Activated CD4-positive, alpha-beta T cell treated with anti-CD3 and anti-CD28 coated beads, Interleukin-2, amount 10 ng/mL, durations not matched to agents 7 days and 5 days (primary cell): ENCODE measurements at regions not wholly inside any gene's neighbourhood (a gene's known extent, or its start where the extent isn't known, plus 50 kb on each side); places are given as distances from the start of the nearest gene placed in this dataset.
"Not testable (repeated sequence)": the region's sequence is repeated elsewhere in the genome, so short reads cannot be mapped to it uniquely, and the experiment has no call there.

Source experiments
- CTCF ChIA-PET: fragments of 350-600 bp; sonication (Branson Sonifier 250); formaldehyde crosslinking; loops from one replicate; lab custom pipeline; 2021; ENCODE audit warnings: antibody characterized with exemption; lab: Charles Lee
- POLR2A ChIA-PET: fragments of 350-600 bp; sonication (Branson Sonifier 250); formaldehyde crosslinking; loops from one replicate; lab custom pipeline; 2021; ENCODE audit warnings: antibody characterized with exemption; lab: Charles Lee
- DNase-seq: peaks from one replicate; pipeline ENCODE4 v3.0.0-alpha.2; 2020
- H3K27ac Mint-ChIP-seq: one replicate; pipeline ENCODE4 v1.8.0; 2021; ENCODE audit warnings: mild to moderate bottlenecking, moderate library complexity, mixed read lengths
- H3K27me3 Mint-ChIP-seq: one replicate; pipeline ENCODE4 v1.8.0; 2021; ENCODE audit warnings: mixed read lengths
- H3K36me3 Mint-ChIP-seq: one replicate; pipeline ENCODE4 v1.8.0; 2021; ENCODE audit warnings: low read depth, mixed read lengths
- H3K4me1 Mint-ChIP-seq: one replicate; pipeline ENCODE4 v1.8.0; 2021; ENCODE audit warnings: mixed read lengths
- H3K4me3 Mint-ChIP-seq: one replicate; pipeline ENCODE4 v1.8.0; 2021; ENCODE audit warnings: mild to moderate bottlenecking, moderate library complexity, mixed read lengths
- H3K9me3 Mint-ChIP-seq: one replicate; pipeline ENCODE4 v1.8.0; 2021; ENCODE audit warnings: mixed read lengths

DNA sequence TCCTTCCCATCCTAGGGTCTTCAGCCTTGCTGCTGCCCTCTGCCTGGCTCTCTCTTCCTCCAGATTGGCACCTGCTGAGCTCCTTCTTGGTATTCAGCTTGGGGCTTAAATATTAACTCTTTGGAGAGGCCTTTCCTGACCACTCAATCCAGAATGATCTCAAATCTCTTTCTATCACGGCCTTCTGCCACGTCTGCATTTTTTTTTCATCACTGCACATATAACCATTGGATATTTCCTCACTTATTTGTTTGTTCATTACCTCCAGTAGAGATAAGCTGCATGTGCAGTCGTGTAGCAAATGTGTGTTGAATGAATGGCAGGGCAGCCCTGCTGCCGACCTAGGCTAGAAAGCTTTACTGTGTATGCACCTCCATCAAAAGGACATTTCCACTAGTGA is 51.6 kb upstream of the MPP7 start:
- ChIA-PET POLR2A (interaction anchor here (0.6 kb wide), 1 partner anchor 14 kb away, joined by 3 read pairs; no protein-coding TSS in a partner anchor), CTCF (interaction anchor here (1.6 to 1.9 kb wide), 2 partner anchors 12 to 14 kb away, joined by 4 to 5 read pairs; no protein-coding TSS in a partner anchor)
- peaks cover 3% of the 10 kb centered on the region for H3K4me1 Mint-ChIP-seq

DNA sequence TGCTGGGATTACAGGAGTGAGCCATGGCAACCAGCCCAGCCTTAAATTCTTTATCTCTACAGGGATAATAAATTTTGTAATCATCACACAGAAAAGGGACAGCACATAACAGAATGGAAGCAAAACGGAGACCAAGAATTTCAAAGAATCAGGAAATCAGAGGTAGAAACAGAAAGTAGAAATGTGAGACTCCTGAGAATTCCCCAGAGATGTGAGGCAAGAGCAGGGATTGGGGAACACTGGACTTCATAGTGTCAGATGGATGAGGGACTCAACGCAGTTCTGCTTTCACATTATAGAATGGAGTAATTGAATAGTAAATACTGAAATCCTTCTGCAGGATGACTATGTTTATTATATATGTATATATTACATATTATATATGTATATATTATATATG is 52.5 kb upstream of the MPP7 start:
- no peaks in the 10 kb centered on the region for H3K36me3 Mint-ChIP-seq
- no peak for DNase-seq
- no peak overlapping the region for H3K27ac Mint-ChIP-seq
- peaks cover 3% of the 10 kb centered on the region for H3K4me1 Mint-ChIP-seq
- CTCF ChIA-PET: interaction anchor here (0.5 to 1.9 kb wide), 2 partner anchors 11 to 1583 kb away, joined by 3 to 5 read pairs; no protein-coding TSS in a partner anchor
- no peaks in the 10 kb centered on the region for H3K27me3 Mint-ChIP-seq
- POLR2A ChIA-PET: no interaction called here
- H3K4me3 Mint-ChIP-seq: no peak overlapping the region
- peaks cover 3% of the 10 kb centered on the region for H3K9me3 Mint-ChIP-seq

More for the DNA sequence above, 51.6 kb upstream of the MPP7 start:
- H3K36me3 Mint-ChIP-seq: no peaks in the 10 kb centered on the region
- peaks cover 3% of the 10 kb centered on the region for H3K9me3 Mint-ChIP-seq
- no peak overlapping the region for H3K4me3 Mint-ChIP-seq
- H3K27me3 Mint-ChIP-seq: no peaks in the 10 kb centered on the region
- no peak for DNase-seq
- no peak overlapping the region for H3K27ac Mint-ChIP-seq

GRCh38 chr10:28359334-28359733 is 56.5 kb upstream of the MPP7 start:
- Mint-ChIP-seq H3K4me1 (peaks cover 7% of the 10 kb centered on the region), H3K27ac (no peak overlapping the region), H3K27me3 (no peaks in the 10 kb centered on the region), H3K4me3 (no peak overlapping the region), H3K9me3 (peaks cover 3% of the 10 kb centered on the region), H3K36me3 (no peaks in the 10 kb centered on the region)
- no peak for DNase-seq
- ChIA-PET CTCF (interaction anchor here (1.0 to 1.2 kb wide), 3 partner anchors 22 to 34 kb away, joined by 3 read pairs; no protein-coding TSS in a partner anchor), POLR2A (no interaction called here)

DNA sequence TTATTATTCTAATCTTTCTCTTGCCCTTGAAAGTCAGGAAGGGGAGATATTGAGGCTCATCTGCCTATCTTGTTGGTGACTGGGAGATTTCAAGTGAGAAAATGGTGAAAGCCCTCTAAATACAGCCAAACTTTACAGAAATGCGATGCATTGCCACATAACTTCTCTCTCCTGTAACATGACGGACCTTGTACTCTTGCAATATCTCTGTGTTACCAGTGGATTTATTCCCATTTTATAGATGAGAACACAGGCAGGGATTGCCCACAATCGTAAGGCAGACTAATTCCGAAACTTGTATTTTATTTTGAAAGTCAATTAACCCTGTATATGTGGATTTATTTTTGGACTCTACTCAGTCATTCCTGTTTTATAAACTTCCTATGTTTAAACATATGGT is 57.3 kb upstream of the MPP7 start:
- Mint-ChIP-seq H3K9me3 (no peaks in the 10 kb centered on the region), H3K36me3 (no peaks in the 10 kb centered on the region), H3K27me3 (no peaks in the 10 kb centered on the region), H3K4me1 (peaks cover 7% of the 10 kb centered on the region), H3K4me3 (no peak overlapping the region), H3K27ac (no peak overlapping the region)
- POLR2A ChIA-PET: no interaction called here
- CTCF ChIA-PET: no interaction called here
- DNase-seq: no peak

DNA sequence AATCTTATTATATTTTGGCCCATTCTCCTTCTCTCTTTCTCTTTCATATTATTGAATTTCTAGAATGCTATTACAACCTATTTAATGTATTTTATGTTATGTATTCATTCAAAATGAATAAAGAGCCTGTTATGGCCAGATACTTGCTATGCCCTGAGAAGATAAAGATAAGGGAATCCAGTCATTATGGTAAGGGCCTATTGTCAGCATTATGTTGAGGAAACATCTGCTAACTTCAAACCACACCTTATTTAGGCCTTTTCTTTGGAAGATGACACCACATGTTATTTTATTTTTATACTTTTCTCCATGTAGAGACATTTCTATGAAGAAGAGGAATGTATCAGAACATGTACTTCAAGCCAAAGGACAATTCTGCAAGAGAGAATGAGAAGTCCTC is 60.5 kb upstream of the MPP7 start:
- no peak overlapping the region for H3K4me3 Mint-ChIP-seq
- no peaks in the 10 kb centered on the region for H3K9me3 Mint-ChIP-seq
- no peak overlapping the region for H3K27ac Mint-ChIP-seq
- DNase-seq: no peak
- H3K4me1 Mint-ChIP-seq: peaks cover 36% of the 10 kb centered on the region
- ChIA-PET POLR2A (no interaction called here), CTCF (interaction anchor here (1.0 to 1.3 kb wide), 2 partner anchors 9 to 11 kb away, joined by 3 read pairs; no protein-coding TSS in a partner anchor)
- peaks cover 6% of the 10 kb centered on the region for H3K36me3 Mint-ChIP-seq
- H3K27me3 Mint-ChIP-seq: no peaks in the 10 kb centered on the region

DNA sequence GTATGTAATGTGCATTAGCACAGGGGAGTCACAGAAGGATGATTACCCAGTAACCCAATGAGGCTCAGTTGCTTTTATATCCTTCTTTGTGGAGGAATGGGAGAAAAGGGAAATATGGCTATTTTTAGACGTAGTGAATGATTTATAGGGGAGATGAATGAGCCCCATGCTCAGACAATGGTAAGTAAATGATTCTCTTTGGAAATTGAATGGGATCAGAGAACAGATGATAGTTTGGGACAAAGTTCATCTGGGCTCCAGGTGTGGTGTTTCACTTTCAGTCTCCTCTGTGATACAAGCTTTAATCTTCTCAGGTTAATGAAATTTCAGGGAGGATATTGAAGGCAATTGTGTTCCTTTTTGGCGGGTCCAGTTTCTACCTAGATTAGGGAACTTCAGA is 63.0 kb upstream of the MPP7 start:
- Mint-ChIP-seq H3K9me3 (peaks cover 8% of the 10 kb centered on the region), H3K4me1 (peaks cover 49% of the 10 kb centered on the region), H3K36me3 (peaks cover 18% of the 10 kb centered on the region), H3K27me3 (no peaks in the 10 kb centered on the region), H3K27ac (peak overlapping the region; percentile 96), H3K4me3 (peak overlapping the region; percentile 29)
- no peak for DNase-seq
- CTCF ChIA-PET: interaction anchor here (1.2 to 1.9 kb wide), 2 partner anchors 10 to 23 kb away, joined by 5 read pairs; no protein-coding TSS in a partner anchor
- POLR2A ChIA-PET: interaction anchor here (0.5 kb wide), 1 partner anchor 66 kb away, joined by 7 read pairs; no protein-coding TSS in a partner anchor

- POLR2A ChIA-PET: no interaction called here
Observed at GRCh38 chr10:28366994-28367393, 64.1 kb upstream of the MPP7 start.

DNA sequence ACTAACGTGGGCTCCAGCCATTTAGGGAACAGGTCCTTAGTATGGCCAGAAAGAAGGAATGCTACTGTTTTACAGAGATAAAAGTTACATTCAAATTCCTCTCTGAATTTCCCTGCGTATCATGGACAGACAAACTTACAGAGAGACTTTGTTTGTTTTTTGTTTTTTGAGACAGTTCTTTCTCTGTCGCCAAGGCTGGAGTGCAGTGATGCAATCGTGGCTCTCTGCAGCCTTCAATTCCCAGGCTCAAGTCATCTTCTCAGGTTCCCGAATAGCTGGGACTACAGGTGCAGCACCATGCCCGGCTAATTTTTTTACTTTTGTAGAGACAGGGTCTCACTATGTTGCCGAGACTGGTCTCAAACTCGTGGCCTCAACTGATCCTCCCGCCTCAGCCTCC is 64.5 kb upstream of the MPP7 start:
- Mint-ChIP-seq H3K9me3 (peaks cover 14% of the 10 kb centered on the region), H3K4me3 (peak overlapping the region; percentile 66), H3K27me3 (no peaks in the 10 kb centered on the region), H3K36me3 (peaks cover 20% of the 10 kb centered on the region), H3K27ac (peak overlapping the region; percentile 96), H3K4me1 (peaks cover 54% of the 10 kb centered on the region)
- DNase-seq: no peak
- ChIA-PET CTCF (interaction anchor here (1.1 to 1.9 kb wide), 6 partner anchors 13 to 90 kb away, joined by 4 to 7 read pairs (median 6); partner anchors contain the start of gene MPP7), POLR2A (interaction anchor here (1.1 to 1.4 kb wide), 3 partner anchors 13 to 64 kb away, joined by 3 to 6 read pairs (median 4); partner anchors contain the start of gene MPP7)

More at GRCh38 chr10:28366994-28367393, 64.1 kb upstream of the MPP7 start:
- no peak for DNase-seq
- Mint-ChIP-seq H3K4me3 (no peak overlapping the region), H3K4me1 (peaks cover 54% of the 10 kb centered on the region), H3K9me3 (peaks cover 14% of the 10 kb centered on the region), H3K36me3 (peaks cover 20% of the 10 kb centered on the region), H3K27me3 (no peaks in the 10 kb centered on the region), H3K27ac (peak overlapping the region; percentile 96)
- CTCF ChIA-PET: interaction anchor here (1.1 to 1.9 kb wide), 5 partner anchors 11 to 90 kb away, joined by 4 to 6 read pairs (median 5); partner anchors contain the start of gene MPP7

- peaks cover 20% of the 10 kb centered on the region for H3K36me3 Mint-ChIP-seq
- peak; percentile 81 for DNase-seq
- H3K27me3 Mint-ChIP-seq: no peaks in the 10 kb centered on the region
- CTCF ChIA-PET: interaction anchor here (1.1 to 1.7 kb wide), 4 partner anchors 12 to 91 kb away, joined by 6 to 7 read pairs (median 6); no protein-coding TSS in a partner anchor
- peak overlapping the region; percentile 66 for H3K4me3 Mint-ChIP-seq
- peaks cover 54% of the 10 kb centered on the region for H3K4me1 Mint-ChIP-seq
- H3K9me3 Mint-ChIP-seq: peaks cover 14% of the 10 kb centered on the region
- peak overlapping the region; percentile 96 for H3K27ac Mint-ChIP-seq
- POLR2A ChIA-PET: interaction anchor here (1.1 to 1.4 kb wide), 3 partner anchors 13 to 65 kb away, joined by 3 to 6 read pairs (median 4); partner anchors contain the start of gene MPP7
Observed at GRCh38 chr10:28367929-28368484, 65.1 kb upstream of the MPP7 start.

DNA sequence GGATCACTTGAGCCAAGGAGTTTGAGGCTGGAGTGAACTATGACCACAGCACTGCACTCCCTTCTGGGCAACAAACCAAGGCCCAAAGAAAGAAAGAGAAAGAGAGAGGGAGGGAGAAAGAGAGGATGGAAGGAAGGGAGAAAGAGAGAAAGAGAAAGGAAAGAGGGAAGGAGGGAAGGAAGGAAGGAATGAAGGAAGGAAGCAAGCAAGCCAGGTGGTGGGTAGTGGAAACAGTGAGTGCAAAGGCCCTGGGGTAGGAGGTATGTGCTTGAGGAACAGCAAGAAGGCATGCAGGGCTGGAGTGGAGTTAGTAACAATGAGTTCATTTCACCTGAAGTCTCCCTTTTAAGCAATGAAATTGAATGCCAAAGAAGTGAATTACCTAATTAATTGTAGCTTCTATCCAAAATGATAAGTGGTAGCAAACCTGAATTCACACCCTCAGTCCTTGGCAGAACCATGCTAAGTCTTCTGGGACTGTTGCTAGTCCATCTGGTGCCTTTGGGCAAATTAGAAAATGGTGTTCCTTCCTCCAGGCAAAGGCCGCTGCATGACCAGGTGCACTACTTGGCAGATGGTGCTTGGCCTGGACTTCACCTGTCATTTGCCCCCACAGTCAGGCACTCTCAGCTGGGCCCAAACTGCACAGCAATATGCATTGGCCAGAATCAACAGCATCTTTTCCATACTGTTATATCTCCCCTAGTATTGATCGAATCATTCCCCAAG is 67.4 kb upstream of the MPP7 start:
- no peaks in the 10 kb centered on the region for H3K27me3 Mint-ChIP-seq
- no peak for DNase-seq
- H3K4me3 Mint-ChIP-seq: no peak overlapping the region
- peaks cover 14% of the 10 kb centered on the region for H3K9me3 Mint-ChIP-seq
- peaks cover 49% of the 10 kb centered on the region for H3K4me1 Mint-ChIP-seq
- H3K27ac Mint-ChIP-seq: peak overlapping the region; percentile 79
- CTCF ChIA-PET: interaction anchor here (0.7 to 0.9 kb wide), 2 partner anchors 10 to 108 kb away, joined by 3 to 5 read pairs; no protein-coding TSS in a partner anchor
- POLR2A ChIA-PET: interaction anchor here (0.6 kb wide), 1 partner anchor 35 kb away, joined by 3 read pairs; no protein-coding TSS in a partner anchor
- peaks cover 20% of the 10 kb centered on the region for H3K36me3 Mint-ChIP-seq

DNA sequence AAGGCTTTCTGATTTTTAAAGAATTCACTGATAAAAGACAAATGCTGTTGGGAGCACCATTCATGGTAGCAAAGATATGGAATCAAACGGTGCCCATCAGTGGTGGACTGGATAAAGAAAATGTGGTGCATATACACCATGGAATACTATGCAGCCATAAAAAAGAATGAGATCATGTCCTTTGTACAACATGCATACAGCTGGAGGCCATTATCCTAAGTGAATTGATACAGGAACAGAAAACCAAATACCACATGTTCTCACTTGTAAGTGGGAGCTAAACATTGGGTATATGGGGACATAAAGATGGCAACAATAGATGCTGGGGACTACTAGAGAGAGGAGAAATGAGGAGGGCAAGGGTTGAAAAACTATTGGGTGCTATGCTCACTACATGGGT is 68.8 kb upstream of the MPP7 start:
- CTCF ChIA-PET: interaction anchor here (0.6 to 2.0 kb wide), 4 partner anchors 9 to 1023 kb away, joined by 3 to 6 read pairs (median 3); no protein-coding TSS in a partner anchor

DNA sequence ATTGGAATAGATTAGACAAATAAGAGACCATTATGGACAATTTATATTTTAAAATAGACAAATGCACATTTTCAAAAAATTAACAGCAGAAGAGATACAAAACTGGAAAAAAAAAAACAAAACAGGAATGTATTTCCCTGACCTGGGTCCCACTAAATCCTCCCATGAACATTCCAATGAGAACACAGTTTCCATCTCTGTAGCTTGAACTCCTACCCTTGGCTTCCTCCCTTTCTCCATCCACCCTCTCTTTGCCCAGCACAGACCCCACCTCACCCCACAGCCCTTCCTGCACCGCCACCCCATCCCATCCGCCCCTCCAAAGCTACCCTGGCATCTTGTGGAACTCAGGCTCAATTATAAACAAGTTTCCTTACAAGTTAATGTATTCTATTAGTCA is 71.2 kb upstream of the MPP7 start:
- Mint-ChIP-seq H3K9me3 (peaks cover 14% of the 10 kb centered on the region), H3K4me1 (peaks cover 26% of the 10 kb centered on the region), H3K27me3 (no peaks in the 10 kb centered on the region), H3K36me3 (peaks cover 13% of the 10 kb centered on the region), H3K4me3 (no peak overlapping the region), H3K27ac (no peak overlapping the region)
- ChIA-PET POLR2A (no interaction called here), CTCF (interaction anchor here (1.5 kb wide), 1 partner anchor 20 kb away, joined by 6 read pairs; no protein-coding TSS in a partner anchor)
- no peak for DNase-seq

More for the DNA sequence above, 68.8 kb upstream of the MPP7 start:
- H3K27me3 Mint-ChIP-seq, DNase-seq, H3K4me3 Mint-ChIP-seq, POLR2A ChIA-PET: not testable (repeated sequence)
- Mint-ChIP-seq H3K4me1 (peaks cover 39% of the 10 kb centered on the region), H3K27ac (peak overlapping the region; percentile 17), H3K36me3 (peaks cover 18% of the 10 kb centered on the region), H3K9me3 (peaks cover 14% of the 10 kb centered on the region)
